Ishikawa (cell line): ENCODE measurements at regions not wholly inside any gene's neighbourhood (a gene's known extent, or its start where the extent isn't known, plus 50 kb on each side); places are given as distances from the start of the nearest gene placed in this dataset.

Experiments used
- CEBPB ChIP-seq: IDR thresholded peaks from 2 replicates; pipeline ENCODE4 v1.6.1; 2012
- CREB1 ChIP-seq: IDR thresholded peaks from 2 replicates; pipeline ENCODE4 v1.6.1; 2012; ENCODE audit warnings: low read depth
- EGR1 ChIP-seq: IDR thresholded peaks from 2 replicates; pipeline ENCODE4 v1.6.1; 2012
- EP300 ChIP-seq: IDR thresholded peaks from 2 replicates; pipeline ENCODE4 v1.6.1; 2012; ENCODE audit warnings: borderline replicate concordance
- FOXM1 ChIP-seq: IDR thresholded peaks from 2 replicates; pipeline ENCODE4 v1.6.1; 2012; ENCODE audit warnings: low read depth, borderline replicate concordance
- MAX ChIP-seq: IDR thresholded peaks from 2 replicates; pipeline ENCODE4 v1.6.1; 2012
- NFIC ChIP-seq: IDR thresholded peaks from 2 replicates; pipeline ENCODE4 v1.6.1; 2012
- RAD21 ChIP-seq: IDR thresholded peaks from 2 replicates; pipeline ENCODE4 v1.6.1; 2012; ENCODE audit warnings: low read depth
- REST ChIP-seq: IDR thresholded peaks from 2 replicates; pipeline ENCODE4 v1.6.1; 2012; ENCODE audit warnings: low read depth, mild to moderate bottlenecking
- TAF1 ChIP-seq: IDR thresholded peaks from 2 replicates; pipeline ENCODE4 v1.6.1; 2012; ENCODE audit warnings: low read depth, mild to moderate bottlenecking
- TCF12 ChIP-seq: IDR thresholded peaks from 2 replicates; pipeline ENCODE4 v1.6.1; 2012; ENCODE audit warnings: low read depth
- TEAD4 ChIP-seq: IDR thresholded peaks from 2 replicates; pipeline ENCODE4 v1.6.1; 2012
- USF1 ChIP-seq: IDR thresholded peaks from 2 replicates; pipeline ENCODE4 v1.6.1; 2012
- YY1 ChIP-seq: IDR thresholded peaks from 2 replicates; pipeline ENCODE4 v1.6.1; 2012; ENCODE audit warnings: low read depth
- ZBTB7A ChIP-seq: IDR thresholded peaks from 2 replicates; pipeline ENCODE4 v1.6.1; 2012; ENCODE audit warnings: low read depth

- TF ChIP-seq YY1 (no peak), CREB1 (no peak), NFIC (no peak), TEAD4 (no peak), EP300 (no peak), MAX (no peak), CEBPB (no peak), TCF12 (no peak)
These were observed 670.0 kb downstream of the NCAM2 start for GRCh38 chr21:21668198-21668597.

GRCh38 chr21:21673959-21674358, 675.8 kb downstream of the NCAM2 start:
- TF ChIP-seq CEBPB (no peak), EP300 (no peak), REST (no peak), CREB1 (no peak), TEAD4 (no peak), TAF1 (no peak), NFIC (no peak), EGR1 (no peak), ZBTB7A (no peak), YY1 (no peak), USF1 (no peak), RAD21 (no peak), TCF12 (no peak), FOXM1 (no peak), MAX (no peak)

- TF ChIP-seq TEAD4 (no peak), NFIC (no peak), MAX (no peak), USF1 (no peak), FOXM1 (no peak), REST (no peak), CEBPB (no peak), TAF1 (no peak)
These were observed 677.4 kb downstream of the NCAM2 start for GRCh38 chr21:21675601-21676000.

GRCh38 chr21:21682172-21682571, 684.0 kb downstream of the NCAM2 start:
- TF ChIP-seq RAD21 (no peak), USF1 (no peak), EP300 (no peak), TCF12 (no peak), CEBPB (no peak), EGR1 (no peak), NFIC (no peak), REST (no peak), FOXM1 (no peak), TAF1 (no peak)

- no peak for TF ChIP-seq REST
- no peak for TF ChIP-seq TAF1
- no peak for TF ChIP-seq CREB1
- peak; percentile 57 for TF ChIP-seq RAD21
These were observed 690.7 kb downstream of the NCAM2 start for GRCh38 chr21:21688889-21689288.
